ENCODE measurements at regions not wholly inside any gene's neighbourhood (a gene's known extent, or its start where the extent isn't known, plus 50 kb on each side); places are given as distances from the start of the nearest gene placed in this dataset.
"Not testable (repeated sequence)": the region's sequence is repeated elsewhere in the genome, so short reads cannot be mapped to it uniquely, and the experiment has no call there.

- no peak for DNase-seq (ENCODE audit: low read depth)
Measured at GRCh38 chrX:848386-848785, 217.8 kb downstream of the SHOX start.

GRCh38 chrX:843306-843705 is 212.7 kb downstream of the SHOX start:
- DNase-seq (ENCODE audit: low read depth) = no peak

GRCh38 chrX:840556-840955 is 210.0 kb downstream of the SHOX start:
- DNase-seq (ENCODE audit: low read depth) = no peak

GRCh38 chrX:838666-839065 is 208.1 kb downstream of the SHOX start:
- DNase-seq (ENCODE audit: low read depth) = not testable (repeated sequence)

- not testable (repeated sequence) for DNase-seq (ENCODE audit: low read depth)
Measured at GRCh38 chrX:835857-836256, 205.3 kb downstream of the SHOX start.

- DNase-seq (ENCODE audit: low read depth) = no peak
Measured at GRCh38 chrX:830532-830931, 199.9 kb downstream of the SHOX start.

GRCh38 chrX:829145-829544 is 198.6 kb downstream of the SHOX start:
- DNase-seq (ENCODE audit: low read depth) = peak; percentile 6

- no peak for DNase-seq (ENCODE audit: low read depth)
Measured at GRCh38 chrX:828411-828959, 197.9 kb downstream of the SHOX start.

GRCh38 chrX:826448-826847 is 195.9 kb downstream of the SHOX start:
- no peak for DNase-seq (ENCODE audit: low read depth)

GRCh38 chrX:825991-826390 is 195.4 kb downstream of the SHOX start:
- peak; percentile 54 for DNase-seq (ENCODE audit: low read depth)

GRCh38 chrX:823073-823472 is 192.5 kb downstream of the SHOX start:
- DNase-seq (ENCODE audit: low read depth) = not testable (repeated sequence)

GRCh38 chrX:821327-822107 is 190.9 kb downstream of the SHOX start:
- no peak for DNase-seq (ENCODE audit: low read depth)

GRCh38 chrX:819684-820083 is 189.1 kb downstream of the SHOX start:
- no peak for DNase-seq (ENCODE audit: low read depth)

GRCh38 chrX:817759-818300 is 187.2 kb downstream of the SHOX start:
- DNase-seq (ENCODE audit: low read depth) = no peak

- DNase-seq (ENCODE audit: low read depth) = not testable (repeated sequence)
Measured at GRCh38 chrX:817147-817546, 186.6 kb downstream of the SHOX start.

- no peak for DNase-seq (ENCODE audit: low read depth)
Measured at GRCh38 chrX:816411-816810, 185.8 kb downstream of the SHOX start.

- no peak for DNase-seq (ENCODE audit: low read depth)
Measured at GRCh38 chrX:810186-810585, 179.6 kb downstream of the SHOX start.

- DNase-seq (ENCODE audit: low read depth) = no peak
Measured at GRCh38 chrX:809081-809480, 178.5 kb downstream of the SHOX start.

GRCh38 chrX:806586-806985 is 176.0 kb downstream of the SHOX start:
- DNase-seq (ENCODE audit: low read depth) = no peak

GRCh38 chrX:805988-806387 is 175.4 kb downstream of the SHOX start:
- DNase-seq (ENCODE audit: low read depth) = no peak

- no peak for DNase-seq (ENCODE audit: low read depth)
Measured at GRCh38 chrX:805103-805670, 174.6 kb downstream of the SHOX start.

- no peak for DNase-seq (ENCODE audit: low read depth)
Measured at GRCh38 chrX:802846-803245, 172.3 kb downstream of the SHOX start.

- DNase-seq (ENCODE audit: low read depth) = no peak
Measured at GRCh38 chrX:799808-800207, 169.2 kb downstream of the SHOX start.

All from amniotic epithelial cell (primary cell).